ENCODE measurements at regions not wholly inside any gene's neighbourhood (a gene's known extent, or its start where the extent isn't known, plus 50 kb on each side); places are given as distances from the start of the nearest gene placed in this dataset.

GRCh38 chr10:90975096-90975495 is 54.2 kb upstream of the ANKRD1 start:
- no peak for DNase-seq (ENCODE audit: low read depth)

DNA sequence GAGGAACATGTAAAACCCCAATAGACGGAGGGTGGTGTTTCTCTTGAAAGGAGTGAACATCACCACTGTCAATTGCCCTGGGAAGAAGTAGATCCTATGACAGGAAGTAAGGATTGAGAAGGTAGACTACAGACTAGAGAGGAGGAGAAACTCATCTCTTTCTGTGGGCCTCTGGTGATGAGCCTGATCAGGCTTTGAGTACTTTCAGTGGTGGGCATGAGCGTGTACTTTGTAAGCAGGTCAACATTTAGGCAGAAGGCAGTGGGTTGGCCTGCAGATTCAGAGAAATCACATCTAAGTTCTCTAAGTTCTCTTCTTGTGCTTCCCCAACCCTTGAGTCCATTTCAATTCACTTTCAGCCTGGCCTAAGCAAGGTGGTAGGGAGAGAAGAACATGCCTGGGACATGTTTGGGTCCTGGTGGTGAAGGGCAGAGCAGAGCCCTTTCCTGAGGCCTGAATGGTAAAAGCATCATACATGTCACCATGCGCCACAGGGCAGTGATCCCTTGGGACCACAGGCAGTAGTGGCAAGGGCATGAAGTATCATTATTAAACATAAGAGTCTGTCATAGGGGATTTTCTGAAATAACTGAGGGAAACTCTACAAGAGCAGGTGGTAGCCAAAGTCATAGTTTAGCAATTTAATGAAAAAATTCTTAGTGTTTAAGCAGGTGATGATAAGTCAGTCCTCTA is 56.4 kb upstream of the ANKRD1 start:
- no peak for DNase-seq (ENCODE audit: low read depth)

DNA sequence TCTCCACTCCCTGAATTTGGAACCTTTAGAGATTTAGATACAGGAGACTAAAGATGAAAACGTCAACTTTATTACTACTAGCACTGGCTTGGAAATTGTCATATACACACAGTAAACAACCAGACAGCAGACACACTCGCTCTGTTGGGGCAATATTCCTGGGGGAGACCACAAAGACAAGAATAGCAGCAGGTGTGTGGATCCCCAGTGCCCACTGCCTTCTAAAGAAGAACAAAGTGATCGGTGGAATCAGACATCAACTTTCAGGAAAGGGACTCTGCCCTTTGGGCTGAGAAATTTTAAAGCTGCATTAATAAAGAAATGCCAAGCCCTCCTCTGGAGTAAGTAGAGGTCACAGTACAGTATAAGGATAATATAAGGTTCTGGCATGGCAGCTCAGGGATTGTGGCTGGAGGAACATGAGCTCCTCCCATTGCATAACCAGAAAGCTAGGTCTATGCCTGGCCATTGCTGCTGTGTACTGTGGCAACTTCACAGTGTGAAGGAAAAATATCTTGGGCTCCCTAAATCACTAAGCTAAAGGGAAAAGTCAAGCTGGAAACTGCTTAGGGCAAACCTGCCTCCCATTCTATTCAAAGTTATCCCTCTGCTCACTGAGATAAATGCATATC is 57.1 kb upstream of the ANKRD1 start:
- no peak for DNase-seq (ENCODE audit: low read depth)

GRCh38 chr10:90982406-90983008 is 61.6 kb upstream of the ANKRD1 start:
- DNase-seq (ENCODE audit: low read depth), result no peak

DNA sequence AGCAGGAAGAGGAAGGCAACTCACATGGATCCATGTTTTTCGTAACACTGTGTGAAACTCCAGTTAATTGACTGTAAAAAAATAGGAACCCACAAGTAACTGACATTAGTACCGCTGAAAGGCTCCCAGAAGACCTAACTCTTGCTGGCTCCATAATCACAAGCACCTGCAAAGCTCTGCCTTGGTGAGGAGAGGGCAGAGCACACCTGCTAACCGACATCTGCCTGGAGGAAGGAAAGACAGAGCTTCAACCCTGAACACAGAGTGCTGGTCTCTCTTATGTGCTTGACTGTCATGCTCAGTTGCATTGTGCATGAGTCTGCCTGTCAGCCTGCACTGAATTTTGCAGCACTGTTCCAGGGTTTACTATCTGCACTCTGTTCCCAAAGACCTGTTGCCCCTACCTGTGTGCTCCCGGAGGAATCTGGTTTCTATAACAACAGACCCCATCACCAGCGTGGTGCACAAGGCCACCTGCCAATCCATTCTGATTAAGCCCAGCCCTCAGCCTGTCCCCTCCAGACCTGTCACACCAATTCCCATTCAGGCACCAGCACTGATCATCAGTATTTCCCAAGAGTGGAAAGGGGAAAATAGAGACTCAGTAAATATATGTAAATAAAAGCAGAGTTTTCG is 63.1 kb upstream of the ANKRD1 start:
- DNase-seq (ENCODE audit: low read depth), result no peak

DNA sequence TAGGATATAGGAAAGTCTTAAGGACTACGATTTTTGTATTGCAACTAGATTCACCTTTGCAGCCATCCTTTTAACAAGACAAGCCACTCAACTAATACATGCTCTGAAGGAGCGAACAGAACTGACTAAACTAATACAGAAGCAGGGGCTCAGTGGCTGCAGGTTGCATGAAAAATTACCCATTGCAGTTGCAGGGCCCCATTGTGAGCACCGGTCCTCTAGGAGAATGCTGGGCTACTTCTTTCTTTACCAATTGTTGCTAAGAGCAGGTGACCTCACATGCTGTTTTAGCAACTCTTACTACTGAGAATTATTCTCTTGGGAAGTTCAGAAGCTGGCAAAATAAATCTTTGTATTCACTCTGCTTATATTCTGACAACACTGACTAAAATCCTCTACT is 64.0 kb upstream of the ANKRD1 start:
- no peak for DNase-seq (ENCODE audit: low read depth)

GRCh38 chr10:90985321-90985933 is 64.5 kb upstream of the ANKRD1 start:
- DNase-seq (ENCODE audit: low read depth), result no peak

DNA sequence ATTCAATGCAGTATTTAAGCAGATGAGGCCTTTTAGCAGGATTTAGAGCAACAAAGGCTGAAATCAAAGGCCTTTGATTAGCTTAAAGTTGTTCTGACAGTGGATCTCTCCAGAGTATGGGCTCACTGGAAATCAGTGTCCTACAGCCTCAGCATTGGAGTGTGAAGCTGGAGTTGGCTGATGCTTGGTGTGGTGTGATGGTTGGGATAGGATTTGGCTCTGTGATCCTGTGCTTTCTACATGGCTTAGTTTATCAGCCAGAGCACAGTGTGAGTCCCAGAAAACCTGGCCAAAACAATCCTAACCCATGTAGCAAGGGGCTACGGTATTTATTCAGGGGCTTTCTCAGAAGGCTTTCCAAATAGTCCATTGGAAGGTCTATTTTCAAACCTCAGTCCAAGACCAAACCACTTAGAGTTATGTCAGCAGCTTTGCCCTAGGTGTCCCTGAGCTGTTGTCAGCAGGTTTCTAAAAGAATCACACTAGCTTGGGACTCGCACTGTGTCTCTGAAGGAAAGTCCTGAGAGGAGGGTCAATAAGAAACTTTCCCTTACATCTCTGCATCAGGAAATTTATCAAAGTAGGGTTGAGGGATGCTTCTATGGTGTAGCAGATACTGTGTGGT is 65.4 kb upstream of the ANKRD1 start:
- no peak for DNase-seq (ENCODE audit: low read depth)

DNA sequence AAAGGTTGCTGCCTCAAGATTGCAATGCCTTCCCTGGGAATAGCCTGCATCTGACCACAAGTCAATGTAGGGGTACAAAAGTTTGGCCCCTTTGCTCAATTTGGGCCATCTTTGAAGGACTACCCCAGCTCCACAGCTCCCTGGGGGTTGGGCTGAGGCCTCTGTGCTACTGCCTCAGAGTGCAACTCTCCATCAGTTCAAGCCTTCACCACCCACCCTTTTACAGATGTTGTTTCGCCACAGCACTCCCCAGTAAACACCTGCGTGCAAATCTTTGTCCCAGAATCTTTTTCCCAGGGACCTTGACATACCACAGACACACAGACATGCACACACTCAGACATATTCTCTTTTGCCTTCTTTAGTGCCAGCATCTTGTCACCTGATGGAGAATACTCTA is 66.0 kb upstream of the ANKRD1 start:
- no peak for DNase-seq (ENCODE audit: low read depth)

- DNase-seq (ENCODE audit: low read depth), result no peak
Measured at GRCh38 chr10:90987383-90987782, 66.5 kb upstream of the ANKRD1 start.

- DNase-seq (ENCODE audit: low read depth), result no peak
Measured at GRCh38 chr10:90988024-90988423, 67.1 kb upstream of the ANKRD1 start.

DNA sequence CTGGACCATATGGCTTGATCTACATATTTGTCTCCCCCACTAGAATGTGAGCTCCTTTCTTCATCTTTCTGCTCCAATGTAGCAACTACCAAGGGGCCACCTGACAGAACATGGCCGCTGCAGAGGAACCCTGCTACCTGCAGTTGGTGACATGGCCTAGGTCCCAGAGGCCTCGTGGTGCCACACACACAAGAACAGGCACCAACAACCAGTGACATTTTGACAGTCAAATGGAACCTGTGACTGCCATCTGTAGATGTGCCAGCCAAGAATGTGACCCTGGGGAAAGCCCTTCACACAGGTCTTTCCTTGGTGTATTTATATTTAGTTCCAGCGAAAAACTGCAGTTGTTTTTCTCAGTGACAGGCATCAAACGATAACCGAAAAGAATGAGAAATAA is 67.9 kb upstream of the ANKRD1 start:
- DNase-seq (ENCODE audit: low read depth), result no peak

- no peak for DNase-seq (ENCODE audit: low read depth)
Measured at GRCh38 chr10:90989378-90989777, 68.5 kb upstream of the ANKRD1 start.

GRCh38 chr10:90992462-90992861 is 71.6 kb upstream of the ANKRD1 start:
- DNase-seq (ENCODE audit: low read depth), result no peak

DNA sequence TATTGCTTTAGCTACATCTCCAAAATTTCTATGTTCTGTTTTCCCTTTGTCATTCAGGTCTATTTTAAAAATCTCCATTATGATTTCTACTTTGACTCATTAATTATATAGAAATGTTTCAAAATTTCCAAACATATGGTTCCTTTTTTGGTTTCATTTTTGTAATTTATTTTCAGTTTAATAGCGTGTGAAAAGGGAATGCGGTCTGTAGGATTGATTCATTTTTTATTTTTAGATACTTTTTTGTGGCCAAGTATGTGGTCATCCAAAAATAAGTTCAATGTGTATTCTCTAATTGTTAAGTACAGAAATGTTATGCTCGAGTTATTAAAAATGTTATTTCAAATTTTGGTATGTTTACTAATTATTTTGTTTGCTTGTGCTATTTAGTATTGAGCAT is 72.5 kb upstream of the ANKRD1 start:
- DNase-seq (ENCODE audit: low read depth), result no peak

DNA sequence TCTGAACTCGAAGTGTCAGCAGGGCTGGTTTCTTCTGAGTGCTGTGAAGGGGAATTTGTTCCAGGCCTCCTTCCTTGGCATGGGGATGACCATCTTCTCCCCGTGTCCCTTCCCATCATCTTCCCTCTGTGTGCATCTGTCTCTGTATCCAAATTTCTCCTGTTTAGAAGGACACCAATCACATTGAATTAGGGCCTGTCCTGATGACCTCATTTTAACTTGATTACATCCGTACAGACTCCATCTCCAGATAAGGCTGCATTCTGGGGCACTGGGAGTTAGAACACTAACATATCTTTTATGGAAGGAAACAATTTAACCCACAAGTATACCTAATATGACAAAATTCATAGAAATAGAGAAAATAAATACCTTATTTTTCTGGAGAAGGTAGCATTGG is 76.8 kb upstream of the ANKRD1 start:
- no peak for DNase-seq (ENCODE audit: low read depth)

DNA sequence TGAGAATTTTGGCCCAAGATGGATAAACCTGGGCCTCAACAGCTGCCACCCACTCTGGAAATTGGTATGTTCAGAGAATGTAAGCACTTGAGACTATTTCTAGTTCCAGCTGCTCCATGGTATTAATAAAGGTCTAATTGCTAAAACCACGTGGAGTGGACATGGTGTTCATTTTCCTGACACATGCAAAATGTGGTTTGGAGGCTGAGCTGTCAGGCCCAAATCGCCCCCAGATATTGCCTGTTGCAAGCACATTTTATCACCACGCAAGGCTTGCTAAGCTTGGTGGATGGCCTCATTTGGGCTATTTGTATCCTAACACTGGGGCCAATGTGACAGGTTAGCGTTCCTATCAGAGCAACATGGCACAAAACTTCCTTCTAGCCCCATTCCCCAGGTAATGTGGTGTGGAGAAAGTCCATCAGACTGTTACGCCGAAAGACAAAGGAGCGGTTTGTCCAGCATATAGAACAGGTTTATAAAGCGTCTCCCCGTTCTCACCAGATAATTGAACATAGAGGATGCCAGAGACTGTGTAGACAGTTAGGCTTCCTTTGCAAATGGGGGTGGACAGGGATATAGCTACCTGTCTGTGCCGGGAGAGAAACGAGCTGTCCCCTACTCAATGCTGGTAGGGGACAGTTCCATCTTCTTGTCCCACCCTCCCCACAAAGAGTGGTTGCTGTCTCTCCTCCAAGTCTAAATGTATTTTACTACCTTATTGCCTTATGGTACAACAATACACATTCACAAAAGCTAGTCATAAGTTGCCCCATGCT is 78.0 kb upstream of the ANKRD1 start:
- DNase-seq (ENCODE audit: low read depth), result no peak

DNA sequence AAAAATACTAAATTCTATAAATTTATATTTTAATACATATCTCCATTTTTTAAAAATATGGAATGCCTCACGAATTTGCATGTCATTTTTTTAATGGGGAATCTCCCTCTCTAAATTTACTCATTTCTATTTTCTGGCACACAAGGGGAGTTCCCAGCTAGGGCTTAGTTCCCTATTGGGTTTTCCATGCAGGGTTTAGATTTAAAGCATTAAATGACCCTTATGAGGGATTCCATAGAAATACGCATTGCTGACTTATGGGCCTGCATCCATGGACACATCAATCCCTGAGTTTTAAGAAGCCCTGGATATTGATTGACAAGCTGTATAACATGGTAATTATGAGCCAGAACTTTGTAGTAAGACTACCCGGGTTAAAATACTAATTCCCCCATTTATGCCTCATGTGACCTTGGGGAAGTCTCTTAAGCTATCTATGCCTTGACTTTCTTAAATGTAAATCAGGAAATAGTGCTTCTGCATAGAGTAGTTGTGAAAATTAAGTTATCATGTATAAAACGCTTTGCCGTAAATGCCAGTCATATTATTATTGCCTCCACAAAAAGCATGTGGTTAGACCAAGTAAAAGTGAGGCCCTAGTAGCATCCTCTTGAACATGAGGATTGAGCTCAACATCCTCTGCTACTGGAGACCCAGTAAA is 78.8 kb upstream of the ANKRD1 start:
- no peak for DNase-seq (ENCODE audit: low read depth)

GRCh38 chr10:91000470-91000869 is 79.6 kb upstream of the ANKRD1 start:
- no peak for DNase-seq (ENCODE audit: low read depth)

GRCh38 chr10:91000985-91001384 is 80.1 kb upstream of the ANKRD1 start:
- DNase-seq (ENCODE audit: low read depth), result no peak

DNA sequence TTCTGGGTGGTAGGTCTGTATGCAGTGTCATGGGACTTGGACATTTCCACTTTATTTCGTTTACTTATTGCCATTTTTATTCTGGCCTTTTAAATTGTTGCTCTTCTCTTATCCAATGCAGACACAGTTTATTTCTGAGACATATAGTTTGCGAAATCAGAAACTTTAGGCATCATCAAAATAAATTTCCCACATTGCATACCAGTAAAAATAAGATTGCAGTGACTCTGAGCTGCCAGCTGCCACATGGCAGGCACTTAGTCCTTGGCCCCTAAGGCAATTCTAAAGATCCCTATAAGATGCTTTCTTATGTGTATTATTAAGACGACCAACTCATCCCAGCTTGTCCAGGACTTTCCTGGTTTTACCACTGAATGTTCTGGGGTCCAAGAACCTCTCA is 81.8 kb upstream of the ANKRD1 start:
- no peak for DNase-seq (ENCODE audit: low read depth)

Measured in iris pigment epithelial cell (primary cell).